Endothelial cell of umbilical vein (primary cell): ENCODE measurements at regions not wholly inside any gene's neighbourhood (a gene's known extent, or its start where the extent isn't known, plus 50 kb on each side); places are given as distances from the start of the nearest gene placed in this dataset.

ENCODE experiments used
- BruUV-seq: library from RNA; stranded (reverse); fragments of 400-500 nt; replicated peaks from 2 replicates; lab custom pipeline; 2021; lab: Mats Ljungman, UMichigan
- CTCF ChIA-PET: fragments of 300-600, 350-600 bp; sonication (Branson Sonifier 250); formaldehyde crosslinking; loops from one replicate; lab custom pipeline; 2021; ENCODE audit warnings: antibody characterized with exemption, inconsistent platforms; lab: Charles Lee
- POLR2A ChIA-PET: fragments of 300-600, 350-600 bp; sonication (Branson Sonifier 250); formaldehyde crosslinking; loops from one replicate; lab custom pipeline; 2021; ENCODE audit warnings: antibody characterized with exemption, inconsistent platforms; lab: Charles Lee
- DNase-seq: peaks from one replicate; pipeline ENCODE4 v3.0.0-alpha.2; 2011; ENCODE audit warnings: low read depth, low spot score
- FAIRE-seq: peaks from 2 replicates; lab custom pipeline; 2011; peaks lifted over from hg19 to GRCh38; lab: Jason Lieb, UNC
- H2AFZ ChIP-seq: 2 replicates; pipeline ENCODE4 v1.6.0; 2012; ENCODE audit warnings: low read depth, low read length, control low read depth, inconsistent platforms
- H3K27ac ChIP-seq: 2 replicates; pipeline ENCODE4 v1.5.1; 2011; ENCODE audit warnings: low read depth, mild to moderate bottlenecking, control low read depth, low read length, moderate library complexity; ENCODE audit not compliant: insufficient read depth
- H3K27me3 ChIP-seq, 2 experiments: 2 replicates each; pipeline versions ENCODE4 v1.6.0 to v1.6.1; 2011; ENCODE audit warnings: low read length in 2 of 2, mixed read lengths in 1 of 2; ENCODE audit not compliant: control insufficient read depth in 2 of 2, insufficient read depth in 2 of 2
- H3K36me3 ChIP-seq, 2 experiments: 2 replicates in 1 of 2; 3 replicates in 1 of 2; pipeline ENCODE4 v1.5.1; 2011; ENCODE audit warnings: low read length in 2 of 2, mild to moderate bottlenecking in 1 of 2, moderate library complexity in 1 of 2; ENCODE audit not compliant: control insufficient read depth in 2 of 2, insufficient read depth in 2 of 2; ENCODE audit errors: extremely low read depth in 1 of 2
- H3K4me1 ChIP-seq: 3 replicates; pipeline ENCODE4 v1.5.1; 2011; ENCODE audit warnings: mild to moderate bottlenecking, low read length; ENCODE audit not compliant: control insufficient read depth, insufficient read depth; ENCODE audit errors: extremely low read depth
- H3K4me2 ChIP-seq: 2 replicates; pipeline ENCODE4 v1.6.1; 2011; ENCODE audit warnings: low read length, control low read depth, mixed read lengths; ENCODE audit not compliant: insufficient read depth
- H3K4me3 ChIP-seq, 3 experiments: fragments of 200-600 bp in 1 of 3; sonication (generic), shearing (Covaris generic) in 1 of 3; replicated peaks in 1 of 3; 2 replicates each; pipeline ENCODE4 v1.5.1; 2011 to 2016; ENCODE audit warnings: control low read depth in 3 of 3, low read length in 3 of 3, mild to moderate bottlenecking in 2 of 3, inconsistent platforms in 1 of 3, low read depth in 1 of 3, moderate library complexity in 1 of 3; ENCODE audit not compliant: insufficient read depth in 1 of 3
- H3K79me2 ChIP-seq: 2 replicates; pipeline ENCODE4 v1.6.0; 2012; ENCODE audit warnings: low read length, inconsistent platforms; ENCODE audit not compliant: control insufficient read depth, insufficient read depth
- H3K9ac ChIP-seq: replicated peaks from 2 replicates; pipeline ENCODE3; 2011; ENCODE audit warnings: low read length, control low read depth; ENCODE audit not compliant: insufficient read depth; ENCODE audit errors: extremely low read depth
- H3K9me1 ChIP-seq: replicated peaks from 3 replicates; pipeline ENCODE4 v1.6.0; 2011; ENCODE audit warnings: mild to moderate bottlenecking, low read length; ENCODE audit not compliant: control insufficient read depth, insufficient read depth; ENCODE audit errors: extremely low read depth
- H3K9me3 ChIP-seq: replicated peaks from 2 replicates; pipeline ENCODE4 v1.5.1; 2012; ENCODE audit warnings: low read length, inconsistent platforms; ENCODE audit not compliant: control insufficient read depth, insufficient read depth
- H4K20me1 ChIP-seq: replicated peaks from 2 replicates; pipeline ENCODE3; 2011; ENCODE audit warnings: mild to moderate bottlenecking, low read length; ENCODE audit not compliant: control insufficient read depth, insufficient read depth; ENCODE audit errors: extremely low read depth
- EZH2 ChIP-seq: IDR thresholded peaks from 2 replicates; pipeline ENCODE4 v1.6.1; 2012; ENCODE audit warnings: borderline replicate concordance, low read depth, mild to moderate bottlenecking, moderate library complexity, low read length, inconsistent platforms; ENCODE audit not compliant: severe bottlenecking
- FOS ChIP-seq: IDR thresholded peaks from 2 replicates; pipeline ENCODE4 v1.6.1; 2011; ENCODE audit warnings: mild to moderate bottlenecking, low read length, moderate library complexity, borderline replicate concordance; ENCODE audit not compliant: insufficient read depth
- GATA2 ChIP-seq: IDR thresholded peaks from 2 replicates; pipeline ENCODE4 v1.7.0; 2011; ENCODE audit warnings: low read depth, mild to moderate bottlenecking, moderate library complexity, mixed read lengths, low read length; ENCODE audit not compliant: insufficient read length, insufficient read depth
- JUN ChIP-seq: IDR thresholded peaks from 2 replicates; pipeline ENCODE4 v1.6.1; 2011; ENCODE audit warnings: borderline replicate concordance, low read depth; ENCODE audit not compliant: insufficient read length, insufficient read depth
- MYC ChIP-seq: IDR thresholded peaks from one replicate; pipeline ENCODE4 v1.6.1; 2011; ENCODE audit warnings: mild to moderate bottlenecking, low read depth, low read length
- POLR2A ChIP-seq: IDR thresholded peaks from 2 replicates; pipeline ENCODE4 v1.6.1; 2012; ENCODE audit warnings: low read depth, mild to moderate bottlenecking, control low read depth, low read length
- POLR2AphosphoS5 ChIP-seq: IDR thresholded peaks from 2 replicates; pipeline ENCODE4 v1.6.1; 2012; ENCODE audit warnings: low read depth, mild to moderate bottlenecking, control low read depth, low read length, moderate library complexity; ENCODE audit not compliant: insufficient read depth
- dilution Hi-C: fragments of 300-500 bp; cut with MboI; formaldehyde crosslinking; loops from one replicate; pipeline ENCODE4 v1.15.0; 2019; ENCODE audit warnings: low sequenced_read_pairs; ENCODE audit not compliant: extremely low pct_ligation_motif_present
- intact Hi-C: fragments of 100-400 bp; cut with micrococcal nuclease; formaldehyde crosslinking; loops from one replicate; pipeline ENCODE4 v1.10.0; 2022
- TF ChIP-seq, protein P1 (sequence below): IDR thresholded peaks from 2 replicates; pipeline ENCODE4 v1.6.1; 2011; ENCODE audit not compliant: insufficient read depth, insufficient read length
- TF ChIP-seq, protein P2 (sequence below), 2 donors: IDR thresholded peaks; 1 replicate in 1 of 2; 2 replicates in 1 of 2; pipeline ENCODE4 v1.5.1; 2011; ENCODE audit warnings: low read length in 2 of 2, mild to moderate bottlenecking in 2 of 2, moderate library complexity in 2 of 2, control low read depth in 1 of 2, inconsistent platforms in 1 of 2, low read depth in 1 of 2; ENCODE audit not compliant: insufficient read depth in 1 of 2; ENCODE audit errors: extremely low read depth in 1 of 2

DNA sequence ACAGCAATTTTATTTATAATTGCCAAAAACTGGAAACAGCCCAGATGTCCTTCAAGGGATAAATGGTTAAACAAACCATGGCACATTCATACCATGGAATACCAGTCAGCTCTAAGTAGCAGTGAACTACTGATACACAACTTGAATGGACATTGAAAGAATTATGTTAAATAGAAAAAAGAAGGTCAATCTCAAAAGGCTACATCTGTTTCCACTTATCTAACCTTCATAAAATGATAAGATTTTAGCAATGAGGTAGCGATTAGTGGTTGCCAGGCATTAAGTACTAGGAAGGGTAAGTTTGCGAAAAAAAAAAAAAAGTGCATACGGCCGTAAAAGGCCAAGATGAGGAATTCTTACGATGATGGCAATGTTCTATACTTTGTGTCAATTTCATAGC lies 738.7 kb upstream of the ANO3 start:
- H3K9me3 ChIP-seq: peaks cover 3% of the 10 kb centered on the region
- intact Hi-C loops: no loop called here
- no peaks in the 10 kb centered on the region for H3K36me3 ChIP-seq
- no peak overlapping the region for H3K4me2 ChIP-seq
- TF ChIP-seq MYC (no peak), POLR2AphosphoS5 (no peak), EZH2 (no peak), GATA2 (no peak), JUN (no peak), FOS (no peak), POLR2A (no peak)
- TF ChIP-seq, protein P1, sequence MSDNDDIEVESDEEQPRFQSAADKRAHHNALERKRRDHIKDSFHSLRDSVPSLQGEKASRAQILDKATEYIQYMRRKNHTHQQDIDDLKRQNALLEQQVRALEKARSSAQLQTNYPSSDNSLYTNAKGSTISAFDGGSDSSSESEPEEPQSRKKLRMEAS: no peak
- TF ChIP-seq, protein P2, sequence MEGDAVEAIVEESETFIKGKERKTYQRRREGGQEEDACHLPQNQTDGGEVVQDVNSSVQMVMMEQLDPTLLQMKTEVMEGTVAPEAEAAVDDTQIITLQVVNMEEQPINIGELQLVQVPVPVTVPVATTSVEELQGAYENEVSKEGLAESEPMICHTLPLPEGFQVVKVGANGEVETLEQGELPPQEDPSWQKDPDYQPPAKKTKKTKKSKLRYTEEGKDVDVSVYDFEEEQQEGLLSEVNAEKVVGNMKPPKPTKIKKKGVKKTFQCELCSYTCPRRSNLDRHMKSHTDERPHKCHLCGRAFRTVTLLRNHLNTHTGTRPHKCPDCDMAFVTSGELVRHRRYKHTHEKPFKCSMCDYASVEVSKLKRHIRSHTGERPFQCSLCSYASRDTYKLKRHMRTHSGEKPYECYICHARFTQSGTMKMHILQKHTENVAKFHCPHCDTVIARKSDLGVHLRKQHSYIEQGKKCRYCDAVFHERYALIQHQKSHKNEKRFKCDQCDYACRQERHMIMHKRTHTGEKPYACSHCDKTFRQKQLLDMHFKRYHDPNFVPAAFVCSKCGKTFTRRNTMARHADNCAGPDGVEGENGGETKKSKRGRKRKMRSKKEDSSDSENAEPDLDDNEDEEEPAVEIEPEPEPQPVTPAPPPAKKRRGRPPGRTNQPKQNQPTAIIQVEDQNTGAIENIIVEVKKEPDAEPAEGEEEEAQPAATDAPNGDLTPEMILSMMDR (IDR thresholded peaks at IDR 0.05; ENCODE audit: extremely low read depth in 1 of 2, insufficient read depth in 1 of 2, low read depth in 1 of 2, low read length in 2 of 2): no peak
- DNase-seq: no peak
- no peak overlapping the region for H3K9ac ChIP-seq
- H3K4me3 ChIP-seq: no peak overlapping the region
- H2AFZ ChIP-seq: no peak overlapping the region
- no peak overlapping the region for H3K27ac ChIP-seq
- FAIRE-seq: no peak
- H3K4me1 ChIP-seq: no peaks in the 10 kb centered on the region
- POLR2A ChIA-PET: no interaction called here
- no peaks in the 10 kb centered on the region for H3K9me1 ChIP-seq
- dilution Hi-C loops: no loop called here
- H3K27me3 ChIP-seq: no peaks in the 10 kb centered on the region
- BruUV-seq: no TSS peak
- H4K20me1 ChIP-seq: no peaks in the 10 kb centered on the region
- H3K79me2 ChIP-seq: no peaks in the 10 kb centered on the region
- CTCF ChIA-PET: no interaction called here
